ENCODE measurements at regions not wholly inside any gene's neighbourhood (a gene's known extent, or its start where the extent isn't known, plus 50 kb on each side); places are given as distances from the start of the nearest gene placed in this dataset.

DNA sequence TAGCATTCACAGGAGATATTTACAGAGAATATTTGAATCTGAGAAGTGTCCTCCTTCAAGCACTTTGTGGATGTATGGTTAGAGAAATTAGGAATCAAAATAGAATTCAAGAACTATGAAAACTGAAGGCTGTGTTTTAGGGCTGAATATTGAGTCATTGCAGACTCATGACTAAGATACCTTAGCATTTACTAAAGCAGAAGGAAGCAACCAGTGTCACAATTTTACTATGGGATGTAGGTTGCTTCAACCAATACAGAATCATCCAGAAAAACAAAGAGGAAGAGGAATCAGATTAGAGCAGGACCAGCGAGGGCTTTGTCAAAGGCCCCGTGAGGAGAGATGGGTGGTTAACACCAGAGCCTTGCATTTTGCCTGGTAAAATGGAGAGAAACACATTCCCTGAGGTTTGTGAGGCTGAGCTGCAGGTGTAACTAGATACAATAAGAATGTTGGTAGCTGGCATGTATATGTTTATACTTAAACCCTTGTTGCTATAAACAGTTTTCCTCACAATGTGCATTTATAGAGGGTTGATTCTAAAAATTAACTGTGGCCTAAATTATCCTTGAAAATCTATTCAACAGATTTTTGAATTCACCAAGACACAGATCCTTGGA lies 518.1 kb downstream of the AGTPBP1 start:
- TF ChIP-seq, protein P1, sequence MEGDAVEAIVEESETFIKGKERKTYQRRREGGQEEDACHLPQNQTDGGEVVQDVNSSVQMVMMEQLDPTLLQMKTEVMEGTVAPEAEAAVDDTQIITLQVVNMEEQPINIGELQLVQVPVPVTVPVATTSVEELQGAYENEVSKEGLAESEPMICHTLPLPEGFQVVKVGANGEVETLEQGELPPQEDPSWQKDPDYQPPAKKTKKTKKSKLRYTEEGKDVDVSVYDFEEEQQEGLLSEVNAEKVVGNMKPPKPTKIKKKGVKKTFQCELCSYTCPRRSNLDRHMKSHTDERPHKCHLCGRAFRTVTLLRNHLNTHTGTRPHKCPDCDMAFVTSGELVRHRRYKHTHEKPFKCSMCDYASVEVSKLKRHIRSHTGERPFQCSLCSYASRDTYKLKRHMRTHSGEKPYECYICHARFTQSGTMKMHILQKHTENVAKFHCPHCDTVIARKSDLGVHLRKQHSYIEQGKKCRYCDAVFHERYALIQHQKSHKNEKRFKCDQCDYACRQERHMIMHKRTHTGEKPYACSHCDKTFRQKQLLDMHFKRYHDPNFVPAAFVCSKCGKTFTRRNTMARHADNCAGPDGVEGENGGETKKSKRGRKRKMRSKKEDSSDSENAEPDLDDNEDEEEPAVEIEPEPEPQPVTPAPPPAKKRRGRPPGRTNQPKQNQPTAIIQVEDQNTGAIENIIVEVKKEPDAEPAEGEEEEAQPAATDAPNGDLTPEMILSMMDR (conservative IDR thresholded peaks at IDR 0.05; ENCODE audit: low read depth, low read length): no peak
- TF ChIP-seq EZH2 (IDR thresholded peaks at IDR 0.05; ENCODE audit: low read length, unreplicated experiment): no peak

Data from PC-3 (cell line).